MCF 10A (cell line): ENCODE measurements at regions not wholly inside any gene's neighbourhood (a gene's known extent, or its start where the extent isn't known, plus 50 kb on each side); places are given as distances from the start of the nearest gene placed in this dataset.

ENCODE experiments used
- BruUV-seq: library from RNA; stranded (reverse); fragments of 400-500 nt; replicated peaks from 2 replicates; lab custom pipeline; 2021; lab: Mats Ljungman, UMichigan
- CTCF ChIA-PET: fragments of 300-600 bp; sonication (Branson Sonifier 250); formaldehyde crosslinking; extraction: SDS; loops from one replicate; lab custom pipeline; 2021; ENCODE audit warnings: antibody characterized with exemption, inconsistent platforms; lab: Yijun Ruan, JAX
- POLR2A ChIA-PET: fragments of 300-600, 350-650 bp; sonication (Branson Sonifier 250); formaldehyde crosslinking; extraction: SDS; loops from one replicate; lab custom pipeline; 2020; ENCODE audit warnings: antibody characterized with exemption, inconsistent platforms; lab: Yijun Ruan, JAX
- DNase-seq: peaks from one replicate; pipeline ENCODE4 v3.0.0-alpha.2; 2018; ENCODE audit not compliant: unreplicated experiment
- H3K27ac Mint-ChIP-seq: one replicate; pipeline ENCODE4 v1.8.0; 2022; ENCODE audit warnings: mild to moderate bottlenecking, low read depth, mixed read lengths; ENCODE audit not compliant: unreplicated experiment
- H3K27me3 Mint-ChIP-seq: one replicate; pipeline ENCODE4 v1.8.0; 2022; ENCODE audit warnings: mixed read lengths; ENCODE audit not compliant: insufficient read depth, unreplicated experiment
- H3K36me3 Mint-ChIP-seq: one replicate; pipeline ENCODE4 v1.8.0; 2022; ENCODE audit warnings: mild to moderate bottlenecking, moderate library complexity, mixed read lengths; ENCODE audit not compliant: insufficient read depth, unreplicated experiment
- H3K4me1 Mint-ChIP-seq: one replicate; pipeline ENCODE4 v1.8.0; 2022; ENCODE audit warnings: mixed read lengths; ENCODE audit not compliant: insufficient read depth, unreplicated experiment
- H3K4me3 Mint-ChIP-seq: one replicate; pipeline ENCODE4 v1.8.0; 2022; ENCODE audit warnings: mild to moderate bottlenecking, moderate library complexity, mixed read lengths; ENCODE audit not compliant: unreplicated experiment
- H3K9me3 Mint-ChIP-seq: one replicate; pipeline ENCODE4 v1.8.0; 2022; ENCODE audit warnings: mixed read lengths; ENCODE audit not compliant: unreplicated experiment
- CTCF ChIP-seq: fragments of 200-600 bp; IDR thresholded peaks from one replicate; pipeline ENCODE4 v1.8.0; 2022; ENCODE audit warnings: antibody characterized with exemption, mild to moderate bottlenecking; ENCODE audit not compliant: unreplicated experiment
- intact Hi-C: fragments of 100-400 bp; cut with micrococcal nuclease; formaldehyde crosslinking; loops from 2 replicates; pipeline ENCODE4 v1.14.1; 2022

GRCh38 chr18:45353530-45353929 is 261.7 kb upstream of the SLC14A2 start:
- TF ChIP-seq CTCF: no peak
- Mint-ChIP-seq H3K9me3 (no peaks in the 10 kb centered on the region), H3K4me1 (peaks cover 22% of the 10 kb centered on the region), H3K4me3 (no peak overlapping the region), H3K27ac (no peak overlapping the region), H3K27me3 (no peaks in the 10 kb centered on the region), H3K36me3 (no peaks in the 10 kb centered on the region)
- DNase-seq: peak; percentile 57
- ChIA-PET CTCF (interaction anchor here (1.0 kb wide), 1 partner anchor 31 kb away, joined by 6 read pairs; no protein-coding TSS in a partner anchor), POLR2A (no interaction called here)
- no TSS peak for BruUV-seq
- intact Hi-C loops: loop anchor here (1.0 kb wide), 1 partner anchor 29 kb away; no protein-coding TSS in a partner anchor

DNA sequence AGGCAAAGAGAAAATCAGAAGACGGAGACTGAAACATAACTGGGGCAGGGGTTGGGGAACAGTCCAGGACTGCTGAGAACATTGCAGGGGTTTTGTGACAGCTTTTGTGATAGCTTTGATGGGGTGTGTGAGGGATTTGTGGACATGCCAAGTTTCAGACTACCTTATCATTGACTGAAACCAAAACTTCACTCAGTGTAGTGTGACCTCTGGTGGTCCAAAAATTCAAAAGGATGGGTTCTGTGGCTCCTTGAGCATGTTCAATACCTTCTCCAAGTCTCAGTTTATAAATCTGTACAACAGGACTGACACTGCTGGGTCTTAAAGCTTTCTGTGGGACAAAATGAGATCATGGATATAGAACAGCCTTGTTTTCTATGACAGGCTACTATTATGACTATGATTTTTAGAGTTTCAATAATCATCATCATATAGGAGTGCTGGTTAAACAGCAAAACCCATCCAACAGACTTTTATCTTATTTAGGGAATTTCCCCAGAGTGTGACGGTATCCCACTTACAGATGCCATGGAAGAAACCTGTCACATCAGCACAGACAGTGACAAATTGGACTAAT is 259.2 kb upstream of the SLC14A2 start:
- peaks cover 22% of the 10 kb centered on the region for H3K4me1 Mint-ChIP-seq
- BruUV-seq: no TSS peak
- no peak for TF ChIP-seq CTCF
- ChIA-PET CTCF (interaction anchor here (1.5 kb wide), 1 partner anchor 27 kb away, joined by 5 read pairs; no protein-coding TSS in a partner anchor), POLR2A (no interaction called here)
- H3K27me3 Mint-ChIP-seq: no peaks in the 10 kb centered on the region
- no peaks in the 10 kb centered on the region for H3K9me3 Mint-ChIP-seq
- no peak overlapping the region for H3K4me3 Mint-ChIP-seq
- no peak overlapping the region for H3K27ac Mint-ChIP-seq
- no peak for DNase-seq
- intact Hi-C loops: no loop called here
- no peaks in the 10 kb centered on the region for H3K36me3 Mint-ChIP-seq

DNA sequence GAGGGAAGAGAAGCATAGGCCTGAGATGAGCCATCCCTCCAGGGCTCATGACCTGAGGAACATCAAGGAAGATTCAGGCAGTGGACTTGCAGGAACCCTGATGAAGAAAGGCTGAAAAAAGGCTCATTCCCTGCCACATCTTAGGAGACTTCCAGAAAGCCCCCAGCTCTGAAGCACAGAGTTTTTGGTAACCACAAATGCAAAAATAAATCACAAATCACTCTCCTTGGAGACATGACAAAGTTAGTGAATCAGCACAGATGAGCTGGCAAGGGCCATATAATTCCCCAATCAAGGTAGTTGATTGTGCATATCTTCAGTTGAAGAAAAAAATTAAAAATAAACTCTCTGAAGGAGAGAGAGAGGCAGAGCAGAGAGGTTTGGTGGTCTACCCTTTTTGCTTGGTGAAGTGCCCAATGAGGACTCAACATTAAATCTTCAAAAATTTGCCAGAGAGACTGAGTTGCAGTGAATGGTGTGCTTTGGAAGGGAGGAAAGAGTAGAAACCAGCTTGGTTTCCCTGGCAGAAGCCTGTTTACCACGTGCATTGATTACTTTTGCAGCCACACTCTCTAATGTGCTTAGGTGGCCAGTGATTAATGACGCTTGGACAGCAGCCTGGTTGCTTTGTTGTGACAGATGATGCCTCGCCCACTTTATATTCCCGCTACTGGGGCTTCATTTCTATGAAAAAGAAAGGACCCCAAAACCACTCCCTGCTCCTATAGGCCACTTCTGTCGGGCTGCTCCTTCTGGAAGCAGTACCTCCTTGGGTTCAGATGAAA is 257.4 kb upstream of the SLC14A2 start:
- ChIA-PET POLR2A (interaction anchor here (0.7 kb wide), 1 partner anchor 12 kb away, joined by 3 read pairs; no protein-coding TSS in a partner anchor), CTCF (interaction anchor here (0.6 to 1.2 kb wide), 5 partner anchors 11 to 136 kb away, joined by 3 to 4 read pairs (median 3); no protein-coding TSS in a partner anchor)
- Mint-ChIP-seq H3K27ac (no peak overlapping the region), H3K9me3 (no peaks in the 10 kb centered on the region), H3K4me3 (no peak overlapping the region), H3K27me3 (no peaks in the 10 kb centered on the region), H3K36me3 (no peaks in the 10 kb centered on the region), H3K4me1 (peaks cover 22% of the 10 kb centered on the region)
- no peak for DNase-seq
- intact Hi-C loops: no loop called here
- no peak for TF ChIP-seq CTCF
- BruUV-seq: no TSS peak

DNA sequence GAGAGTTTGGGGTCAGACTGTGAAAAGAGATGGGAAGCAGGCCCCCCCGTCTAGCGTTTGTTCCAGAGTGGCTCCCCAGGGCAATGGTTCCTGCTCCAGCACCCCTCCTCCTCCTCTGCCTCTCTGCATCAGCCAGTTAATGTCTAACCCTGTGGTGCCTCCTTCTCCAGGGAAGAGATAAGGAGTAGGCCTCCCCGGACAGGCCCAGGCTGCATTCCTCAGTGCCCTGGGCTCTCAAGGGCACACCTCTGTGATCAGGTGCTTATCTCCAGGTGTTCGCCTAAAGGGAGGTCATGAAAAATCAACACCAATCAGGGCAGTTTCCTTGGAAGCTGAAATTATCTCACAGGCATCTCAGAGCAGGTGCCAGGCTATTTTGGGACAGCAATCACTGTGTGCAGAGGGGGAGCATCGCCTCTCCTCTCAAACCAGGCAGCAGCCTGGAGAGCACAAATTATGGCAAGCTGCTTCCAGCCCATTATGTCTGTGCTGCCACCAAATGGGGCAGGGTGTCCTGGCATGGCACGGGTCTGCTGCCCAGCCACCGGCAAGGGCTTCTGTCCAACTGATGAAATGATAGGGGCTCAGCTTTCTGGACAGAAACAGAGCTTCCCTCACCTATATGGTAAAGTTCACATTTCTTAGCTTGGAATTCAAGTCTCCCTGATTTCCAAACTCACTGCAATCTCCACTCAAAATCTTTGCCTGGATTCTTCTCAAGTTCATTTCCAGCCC is 255.8 kb upstream of the SLC14A2 start:
- no TSS peak for BruUV-seq
- peaks cover 11% of the 10 kb centered on the region for H3K4me1 Mint-ChIP-seq
- H3K4me3 Mint-ChIP-seq: no peak overlapping the region
- ChIA-PET CTCF (interaction anchor here (1.1 to 1.6 kb wide), 2 partner anchors 25 to 84 kb away, joined by 3 to 5 read pairs; no protein-coding TSS in a partner anchor), POLR2A (no interaction called here)
- DNase-seq: no peak
- H3K27ac Mint-ChIP-seq: no peak overlapping the region
- H3K9me3 Mint-ChIP-seq: no peaks in the 10 kb centered on the region
- no peaks in the 10 kb centered on the region for H3K27me3 Mint-ChIP-seq
- TF ChIP-seq CTCF: no peak
- intact Hi-C loops: no loop called here
- H3K36me3 Mint-ChIP-seq: no peaks in the 10 kb centered on the region
